SK-N-DZ (cell line): ENCODE measurements at regions not wholly inside any gene's neighbourhood (a gene's known extent, or its start where the extent isn't known, plus 50 kb on each side); places are given as distances from the start of the nearest gene placed in this dataset.

Source experiments
- DNase-seq: peaks from one replicate; pipeline ENCODE4 v3.0.0-alpha.2; 2015; ENCODE audit warnings: low spot score

- no peak for DNase-seq
Measured at GRCh38 chr2:177101930-177102329, 110.7 kb upstream of the HNRNPA3 start.

GRCh38 chr2:177106212-177106611 lies 106.4 kb upstream of the HNRNPA3 start:
- DNase-seq, result peak; percentile 23

- DNase-seq, result no peak
Measured at GRCh38 chr2:177108890-177109289, 103.7 kb upstream of the HNRNPA3 start.

- no peak for DNase-seq
Measured at GRCh38 chr2:177114712-177115111, 97.9 kb upstream of the HNRNPA3 start.

- no peak for DNase-seq
Measured at GRCh38 chr2:177117755-177118154, 94.8 kb upstream of the HNRNPA3 start.

- no peak for DNase-seq
Measured at GRCh38 chr2:177118636-177119035, 94.0 kb upstream of the HNRNPA3 start.

- DNase-seq, result no peak
Measured at GRCh38 chr2:177119099-177119498, 93.5 kb upstream of the HNRNPA3 start.

GRCh38 chr2:177123048-177123447 lies 89.5 kb upstream of the HNRNPA3 start:
- DNase-seq, result no peak

- DNase-seq, result no peak
Measured at GRCh38 chr2:177124371-177124770, 88.2 kb upstream of the HNRNPA3 start.

- DNase-seq, result no peak
Measured at GRCh38 chr2:177127821-177128220, 84.8 kb upstream of the HNRNPA3 start.

- DNase-seq, result no peak
Measured at GRCh38 chr2:177129610-177130009, 83.0 kb upstream of the HNRNPA3 start.

GRCh38 chr2:177131858-177132257 lies 80.7 kb upstream of the HNRNPA3 start:
- DNase-seq, result no peak

GRCh38 chr2:177138823-177139222 lies 73.8 kb upstream of the HNRNPA3 start:
- DNase-seq, result no peak

GRCh38 chr2:177141866-177142265 lies 70.7 kb upstream of the HNRNPA3 start:
- no peak for DNase-seq

GRCh38 chr2:177143444-177143843 lies 69.2 kb upstream of the HNRNPA3 start:
- no peak for DNase-seq

- DNase-seq, result peak; percentile 75
Measured at GRCh38 chr2:177147093-177147694, 65.4 kb upstream of the HNRNPA3 start.

GRCh38 chr2:177147834-177148445 lies 64.7 kb upstream of the HNRNPA3 start:
- peak; percentile 33 for DNase-seq

- DNase-seq, result peak; percentile 91
Measured at GRCh38 chr2:177148477-177149154, 64.0 kb upstream of the HNRNPA3 start.

- no peak for DNase-seq
Measured at GRCh38 chr2:177149155-177149503, 63.5 kb upstream of the HNRNPA3 start.

GRCh38 chr2:177153805-177154204 lies 58.8 kb upstream of the HNRNPA3 start:
- no peak for DNase-seq

- DNase-seq, result no peak
Measured at GRCh38 chr2:177154809-177155208, 57.8 kb upstream of the HNRNPA3 start.

GRCh38 chr2:177155631-177156030 lies 57.0 kb upstream of the HNRNPA3 start:
- no peak for DNase-seq
